HCT116 (cell line): ENCODE measurements at regions not wholly inside any gene's neighbourhood (a gene's known extent, or its start where the extent isn't known, plus 50 kb on each side); places are given as distances from the start of the nearest gene placed in this dataset.

ENCODE experiments used
- CEBPB ChIP-seq: IDR thresholded peaks from 2 replicates; pipeline ENCODE4 v1.6.1; 2012; ENCODE audit warnings: low read depth
- EZH2phosphoT487 ChIP-seq: fragments of 200-600 bp; IDR thresholded peaks from 2 replicates; pipeline ENCODE4 v1.6.1; 2018; ENCODE audit warnings: antibody characterized with exemption, borderline replicate concordance
- JUND ChIP-seq: IDR thresholded peaks from 2 replicates; pipeline ENCODE4 v1.6.1; 2012
- POLR2A ChIP-seq: IDR thresholded peaks from 2 replicates; pipeline ENCODE4 v1.7.0; 2011; ENCODE audit warnings: borderline replicate concordance; ENCODE audit not compliant: insufficient read depth, insufficient read length; ENCODE audit errors: extremely low read depth
- POLR2AphosphoS5 ChIP-seq: IDR thresholded peaks from 2 replicates; pipeline ENCODE4 v1.6.1; 2011; ENCODE audit warnings: mild to moderate bottlenecking, low read depth, low read length, moderate library complexity
- RAD21 ChIP-seq: IDR thresholded peaks from 2 replicates; pipeline ENCODE4 v1.6.1; 2012; ENCODE audit warnings: low read depth, mild to moderate bottlenecking
- YY1 ChIP-seq: IDR thresholded peaks from 2 replicates; pipeline ENCODE4 v1.6.1; 2011; ENCODE audit warnings: low read length, low read depth, moderate library complexity, mild to moderate bottlenecking; ENCODE audit not compliant: insufficient replicate concordance; ENCODE audit errors: extremely low read depth
- TF ChIP-seq, protein P1 (sequence below), 3 experiments: fragments of 200-600 bp in 1 of 3; sonication (generic) in 1 of 3; IDR thresholded peaks in 2 of 3; conservative IDR thresholded peaks in 1 of 3; 2 replicates each; pipeline ENCODE4 v1.5.1; 2012 to 2017; ENCODE audit warnings: low read depth in 2 of 3, low read length in 2 of 3, antibody characterized with exemption in 1 of 3, borderline replicate concordance in 1 of 3, control low read depth in 1 of 3, mild to moderate bottlenecking in 1 of 3, mixed read lengths in 1 of 3, mixed run types in 1 of 3, moderate library complexity in 1 of 3; ENCODE audit not compliant: insufficient read depth in 1 of 3
- TF ChIP-seq, protein P2 (sequence below): IDR thresholded peaks from 2 replicates; pipeline ENCODE4 v1.6.1; 2011; ENCODE audit warnings: mild to moderate bottlenecking, low read length, moderate library complexity; ENCODE audit not compliant: insufficient replicate concordance; ENCODE audit errors: extremely low read depth
- TF ChIP-seq, protein P3 (sequence below): IDR thresholded peaks from 2 replicates; pipeline ENCODE4 v1.6.1; 2012

DNA sequence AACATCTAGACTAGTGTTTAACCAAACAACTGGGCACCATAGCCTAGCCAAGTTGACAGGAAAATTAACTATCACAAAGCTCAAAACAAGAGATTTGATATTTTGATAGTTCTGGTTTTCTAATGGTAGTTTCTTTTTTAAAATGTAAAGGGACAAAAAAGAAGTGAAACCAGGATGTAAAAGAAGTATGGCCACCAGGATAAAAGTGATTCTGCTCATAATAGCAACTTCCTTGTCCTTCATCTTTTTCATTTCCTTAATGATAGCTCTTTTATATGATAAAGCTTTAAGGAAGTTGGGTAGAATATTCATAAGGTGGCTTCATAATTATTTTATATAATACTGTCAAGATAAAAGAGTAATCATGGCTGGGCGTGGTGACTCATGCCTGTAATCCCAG lies 139.1 kb downstream of the BASP1 start:
- TF ChIP-seq, protein P1, sequence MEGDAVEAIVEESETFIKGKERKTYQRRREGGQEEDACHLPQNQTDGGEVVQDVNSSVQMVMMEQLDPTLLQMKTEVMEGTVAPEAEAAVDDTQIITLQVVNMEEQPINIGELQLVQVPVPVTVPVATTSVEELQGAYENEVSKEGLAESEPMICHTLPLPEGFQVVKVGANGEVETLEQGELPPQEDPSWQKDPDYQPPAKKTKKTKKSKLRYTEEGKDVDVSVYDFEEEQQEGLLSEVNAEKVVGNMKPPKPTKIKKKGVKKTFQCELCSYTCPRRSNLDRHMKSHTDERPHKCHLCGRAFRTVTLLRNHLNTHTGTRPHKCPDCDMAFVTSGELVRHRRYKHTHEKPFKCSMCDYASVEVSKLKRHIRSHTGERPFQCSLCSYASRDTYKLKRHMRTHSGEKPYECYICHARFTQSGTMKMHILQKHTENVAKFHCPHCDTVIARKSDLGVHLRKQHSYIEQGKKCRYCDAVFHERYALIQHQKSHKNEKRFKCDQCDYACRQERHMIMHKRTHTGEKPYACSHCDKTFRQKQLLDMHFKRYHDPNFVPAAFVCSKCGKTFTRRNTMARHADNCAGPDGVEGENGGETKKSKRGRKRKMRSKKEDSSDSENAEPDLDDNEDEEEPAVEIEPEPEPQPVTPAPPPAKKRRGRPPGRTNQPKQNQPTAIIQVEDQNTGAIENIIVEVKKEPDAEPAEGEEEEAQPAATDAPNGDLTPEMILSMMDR (IDR thresholded peaks at IDR 0.05 in 2 of 3, conservative IDR thresholded peaks at IDR 0.05 in 1 of 3; ENCODE audit: borderline replicate concordance in 1 of 3, insufficient read depth in 1 of 3, low read depth in 2 of 3, low read length in 2 of 3): no peak
- TF ChIP-seq JUND (no peak), EZH2phosphoT487 (no peak), POLR2A (no peak), YY1 (no peak), POLR2AphosphoS5 (no peak), CEBPB (no peak), RAD21 (no peak)
- TF ChIP-seq, protein P2, sequence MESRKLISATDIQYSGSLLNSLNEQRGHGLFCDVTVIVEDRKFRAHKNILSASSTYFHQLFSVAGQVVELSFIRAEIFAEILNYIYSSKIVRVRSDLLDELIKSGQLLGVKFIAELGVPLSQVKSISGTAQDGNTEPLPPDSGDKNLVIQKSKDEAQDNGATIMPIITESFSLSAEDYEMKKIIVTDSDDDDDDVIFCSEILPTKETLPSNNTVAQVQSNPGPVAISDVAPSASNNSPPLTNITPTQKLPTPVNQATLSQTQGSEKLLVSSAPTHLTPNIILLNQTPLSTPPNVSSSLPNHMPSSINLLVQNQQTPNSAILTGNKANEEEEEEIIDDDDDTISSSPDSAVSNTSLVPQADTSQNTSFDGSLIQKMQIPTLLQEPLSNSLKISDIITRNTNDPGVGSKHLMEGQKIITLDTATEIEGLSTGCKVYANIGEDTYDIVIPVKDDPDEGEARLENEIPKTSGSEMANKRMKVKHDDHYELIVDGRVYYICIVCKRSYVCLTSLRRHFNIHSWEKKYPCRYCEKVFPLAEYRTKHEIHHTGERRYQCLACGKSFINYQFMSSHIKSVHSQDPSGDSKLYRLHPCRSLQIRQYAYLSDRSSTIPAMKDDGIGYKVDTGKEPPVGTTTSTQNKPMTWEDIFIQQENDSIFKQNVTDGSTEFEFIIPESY: no peak
- TF ChIP-seq, protein P3, sequence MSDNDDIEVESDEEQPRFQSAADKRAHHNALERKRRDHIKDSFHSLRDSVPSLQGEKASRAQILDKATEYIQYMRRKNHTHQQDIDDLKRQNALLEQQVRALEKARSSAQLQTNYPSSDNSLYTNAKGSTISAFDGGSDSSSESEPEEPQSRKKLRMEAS: no peak
